Stomach (tissue), 8 donors: ENCODE measurements at regions not wholly inside any gene's neighbourhood (a gene's known extent, or its start where the extent isn't known, plus 50 kb on each side); places are given as distances from the start of the nearest gene placed in this dataset.

ENCODE experiments used
- DNase-seq, 2 donors: peaks; one replicate each; pipeline versions ENCODE4 v3.0.0 to v3.0.0-alpha.2; 2013 to 2019
- H3K27ac ChIP-seq, 5 donors: fragments of 200-600 bp in 4 of 5; sonication (generic) in 4 of 5; one replicate each; pipeline ENCODE4 v1.5.1; 2013 to 2019; ENCODE audit warnings: mild to moderate bottlenecking in 1 of 5, moderate library complexity in 1 of 5
- H3K27me3 ChIP-seq, 3 donors: fragments of 200-600 bp; sonication (generic); one replicate each; pipeline ENCODE4 v1.5.1; 2017 to 2019; ENCODE audit warnings: mixed run types in 1 of 3
- H3K36me3 ChIP-seq, 4 donors: fragments of 200-600 bp; sonication (generic); 1 replicate in 3 of 4; 2 replicates in 1 of 4; pipeline ENCODE4 v1.5.1; 2016 to 2019
- H3K4me1 ChIP-seq, 4 donors: fragments of 200-600 bp; sonication (generic); one replicate each; pipeline ENCODE4 v1.5.1; 2016 to 2019
- H3K4me3 ChIP-seq, 4 donors: fragments of 200-600 bp; sonication (generic) in 3 of 4; one replicate each; pipeline ENCODE4 v1.5.1; 2016 to 2019; ENCODE audit warnings: mild to moderate bottlenecking in 1 of 4
- H3K9me3 ChIP-seq, 4 donors: fragments of 200-600 bp; sonication (generic); one replicate each; pipeline ENCODE4 v1.5.1; 2016 to 2019
- EP300 ChIP-seq: sonication (generic); formaldehyde crosslinking; IDR thresholded peaks from one replicate; pipeline ENCODE4 v1.6.1; 2017; ENCODE audit warnings: antibody characterized with exemption
- POLR2A ChIP-seq, 4 donors: fragments of 450-650 bp; IDR thresholded peaks; one replicate each; pipeline ENCODE4 v1.6.1; 2016; ENCODE audit warnings: antibody characterized with exemption in 4 of 4, control low read depth in 2 of 4, mild to moderate bottlenecking in 1 of 4, moderate library complexity in 1 of 4
- POLR2AphosphoS5 ChIP-seq, 3 donors: sonication (generic); formaldehyde crosslinking; IDR thresholded peaks; one replicate each; pipeline ENCODE4 v1.6.1; 2016; ENCODE audit warnings: antibody characterized with exemption in 3 of 3
- WGBS, 5 donors: extraction: QIAGEN DNeasy Blood & Tissue Kit in 3 of 5; methylation state at CpG; one replicate each; pipeline versions ENCODE4 v1.1.5 to v1.1.7; 2013 to 2018; 5-methylcytosine and 5-hydroxymethylcytosine counted together
- intact Hi-C: fragments of 100-400 bp; cut with DNase I; formaldehyde crosslinking; loops from one replicate; pipeline ENCODE4 v1.15.1; 2023; ENCODE audit warnings: low total_unique reads
- TF ChIP-seq, protein P1 (sequence below), 7 experiments: fragments of 450-650 bp in 4 of 7; fragments of 200-600 bp in 3 of 7; sonication (generic) in 3 of 7; IDR thresholded peaks; one replicate each; pipeline ENCODE4 v1.5.1; 2016 to 2019; ENCODE audit warnings: antibody characterized with exemption in 7 of 7, control low read depth in 2 of 7, mild to moderate bottlenecking in 1 of 7
- donor health status: healthy with polysubstance abuse.
- donor health status: Bipolar disorder and iron deficiency.
- donor health status: healthy.

DNA sequence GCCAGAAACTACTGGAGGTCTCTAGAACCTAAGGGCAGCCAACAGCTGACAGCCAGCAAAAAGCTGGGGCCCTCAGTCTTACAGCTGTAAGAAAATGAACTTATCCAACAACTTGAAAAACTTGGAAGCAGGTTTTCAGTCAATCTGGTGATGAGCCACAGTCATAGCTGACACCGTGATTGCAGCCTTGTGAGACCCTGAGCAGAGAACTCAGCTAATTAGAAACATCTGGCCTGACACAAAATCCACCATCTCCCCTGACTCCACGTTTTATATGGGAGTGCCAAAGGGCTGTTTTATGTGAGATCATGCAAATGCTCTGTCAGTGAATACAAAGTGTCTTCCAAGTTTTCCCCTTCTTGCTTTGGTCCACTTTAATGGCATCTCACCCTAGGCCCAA lies 198.8 kb upstream of the DCAF8L1 start:
- Histone ChIP-seq H3K27ac (no peak overlapping the region), H3K27me3 (no peaks in the 10 kb centered on the region), H3K4me3 (no peak overlapping the region), H3K9me3 (no peaks in the 10 kb centered on the region), H3K4me1 (no peaks in the 10 kb centered on the region), H3K36me3 (no peaks in the 10 kb centered on the region)
- 30 to 80% (median 64%) methylated on average over 1 to 2 of the region's 2 CpGs for WGBS, 5 donors
- TF ChIP-seq, protein P1, sequence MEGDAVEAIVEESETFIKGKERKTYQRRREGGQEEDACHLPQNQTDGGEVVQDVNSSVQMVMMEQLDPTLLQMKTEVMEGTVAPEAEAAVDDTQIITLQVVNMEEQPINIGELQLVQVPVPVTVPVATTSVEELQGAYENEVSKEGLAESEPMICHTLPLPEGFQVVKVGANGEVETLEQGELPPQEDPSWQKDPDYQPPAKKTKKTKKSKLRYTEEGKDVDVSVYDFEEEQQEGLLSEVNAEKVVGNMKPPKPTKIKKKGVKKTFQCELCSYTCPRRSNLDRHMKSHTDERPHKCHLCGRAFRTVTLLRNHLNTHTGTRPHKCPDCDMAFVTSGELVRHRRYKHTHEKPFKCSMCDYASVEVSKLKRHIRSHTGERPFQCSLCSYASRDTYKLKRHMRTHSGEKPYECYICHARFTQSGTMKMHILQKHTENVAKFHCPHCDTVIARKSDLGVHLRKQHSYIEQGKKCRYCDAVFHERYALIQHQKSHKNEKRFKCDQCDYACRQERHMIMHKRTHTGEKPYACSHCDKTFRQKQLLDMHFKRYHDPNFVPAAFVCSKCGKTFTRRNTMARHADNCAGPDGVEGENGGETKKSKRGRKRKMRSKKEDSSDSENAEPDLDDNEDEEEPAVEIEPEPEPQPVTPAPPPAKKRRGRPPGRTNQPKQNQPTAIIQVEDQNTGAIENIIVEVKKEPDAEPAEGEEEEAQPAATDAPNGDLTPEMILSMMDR (IDR thresholded peaks at IDR 0.05) = no peak
- TF ChIP-seq POLR2A (IDR thresholded peaks at IDR 0.05) (no peak), EP300 (no peak), POLR2AphosphoS5 (IDR thresholded peaks at IDR 0.05) (no peak)
- DNase-seq = peak in 1 of 2 donors; percentile 5
- intact Hi-C loops = no loop called here

DNA sequence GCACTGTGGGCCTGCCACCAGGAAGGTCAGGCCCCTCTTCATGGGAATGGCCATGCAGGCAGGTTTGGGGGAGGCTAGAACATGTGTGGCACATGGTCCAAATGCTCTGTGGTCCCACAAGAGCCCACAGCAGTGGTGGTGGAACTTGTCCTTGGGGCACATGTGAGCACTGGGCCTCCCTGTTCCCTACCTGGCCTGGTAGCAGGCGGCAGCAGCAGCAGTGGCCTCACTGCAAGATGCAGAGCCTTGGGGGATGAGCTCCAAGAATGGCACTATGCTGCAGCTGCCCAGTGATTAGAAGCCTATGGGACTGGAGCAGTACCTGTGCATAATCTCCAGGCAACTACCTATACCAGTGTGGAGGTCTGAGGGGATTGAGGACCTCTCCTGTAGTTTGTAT lies 197.0 kb upstream of the DCAF8L1 start:
- Histone ChIP-seq H3K4me1 (no peaks in the 10 kb centered on the region), H3K27ac (no peak overlapping the region), H3K36me3 (no peaks in the 10 kb centered on the region), H3K9me3 (no peaks in the 10 kb centered on the region), H3K4me3 (no peak overlapping the region), H3K27me3 (no peaks in the 10 kb centered on the region)
- intact Hi-C loops = no loop called here
- WGBS, 5 donors = 75 to 95% (median 82%) methylated on average over 1 of the region's 1 CpG; no CpG with 5 or more reads in 1 of the 5 donors
- no peak for TF ChIP-seq EP300
- TF ChIP-seq POLR2AphosphoS5 (IDR thresholded peaks at IDR 0.05) = no peak
- TF ChIP-seq, protein P1 (IDR thresholded peaks at IDR 0.05) = no peak
- TF ChIP-seq POLR2A (IDR thresholded peaks at IDR 0.05) = no peak
- no peak for DNase-seq

DNA sequence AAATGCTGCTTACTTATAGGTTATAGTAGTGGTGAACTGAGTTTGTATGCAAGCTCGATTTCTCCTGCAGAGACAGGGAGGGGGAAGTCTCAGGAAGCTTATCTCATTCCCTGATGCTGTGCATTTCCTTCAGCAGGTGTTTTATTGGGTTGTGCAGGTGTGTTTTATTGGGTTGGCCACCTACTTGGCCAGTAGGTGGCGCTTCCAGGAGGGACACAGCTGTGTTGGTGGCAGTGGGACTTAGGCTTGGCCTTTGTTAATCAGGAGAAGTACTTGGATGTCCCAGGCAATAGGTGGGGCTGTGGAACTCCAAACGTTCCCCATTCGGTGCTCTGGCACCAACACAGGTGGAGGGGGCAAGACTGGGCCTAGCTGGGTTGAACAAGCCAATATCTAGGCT lies 196.0 kb upstream of the DCAF8L1 start:
- WGBS, 5 donors = 29 to 73% (median 56%) methylated on average over 1 to 4 of the region's 4 CpGs
- Histone ChIP-seq H3K4me3 (no peak overlapping the region), H3K9me3 (no peaks in the 10 kb centered on the region), H3K27ac (no peak overlapping the region), H3K27me3 (no peaks in the 10 kb centered on the region), H3K4me1 (no peaks in the 10 kb centered on the region), H3K36me3 (no peaks in the 10 kb centered on the region)
- intact Hi-C loops = no loop called here
- TF ChIP-seq EP300 (no peak), POLR2AphosphoS5 (IDR thresholded peaks at IDR 0.05) (no peak), POLR2A (IDR thresholded peaks at IDR 0.05) (no peak)
- TF ChIP-seq, protein P1 (IDR thresholded peaks at IDR 0.05) = no peak
- DNase-seq = no peak

DNA sequence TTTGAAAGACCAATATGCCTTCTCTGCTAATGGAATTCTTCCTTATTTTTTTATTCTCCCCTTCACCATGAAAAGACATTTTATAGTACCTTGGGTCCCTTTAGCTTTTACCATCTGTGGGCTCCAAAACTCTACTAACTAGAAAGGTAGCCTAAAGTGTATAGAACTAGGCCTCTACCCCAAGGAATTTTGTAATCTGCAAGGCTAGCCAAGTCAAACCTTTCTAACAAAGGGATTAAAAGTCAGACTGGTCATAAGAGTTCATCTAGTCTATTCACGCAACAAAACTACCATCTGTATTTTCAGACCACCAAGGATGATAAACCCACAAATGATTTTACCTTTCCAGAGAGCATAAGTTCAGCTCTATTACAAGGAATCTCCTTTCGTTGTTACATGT lies 189.5 kb upstream of the DCAF8L1 start:
- WGBS, 5 donors = 68 to 100% (median 83%) methylated on average over 2 of the region's 2 CpGs
- no peaks in the 10 kb centered on the region for H3K9me3 ChIP-seq
- DNase-seq = no peak
- no peak overlapping the region for H3K4me3 ChIP-seq
- no peaks in the 10 kb centered on the region for H3K36me3 ChIP-seq
- intact Hi-C loops = no loop called here
- no peak overlapping the region for H3K27ac ChIP-seq
- H3K4me1 ChIP-seq = no peaks in the 10 kb centered on the region
- TF ChIP-seq EP300 = no peak
- no peak for TF ChIP-seq POLR2A (IDR thresholded peaks at IDR 0.05)
- TF ChIP-seq, protein P1 (IDR thresholded peaks at IDR 0.05) = no peak
- no peak for TF ChIP-seq POLR2AphosphoS5 (IDR thresholded peaks at IDR 0.05)
- no peaks in the 10 kb centered on the region for H3K27me3 ChIP-seq
